SHP77 treated with DMSO at 0.1 percent for 48 hours (cell line): ENCODE measurements at regions not wholly inside any gene's neighbourhood (a gene's known extent, or its start where the extent isn't known, plus 50 kb on each side); places are given as distances from the start of the nearest gene placed in this dataset.
A peak's percentile ranks its signal among the peaks of the same experiment; 100 is the strongest.
"Not testable (repeated sequence)": the region's sequence is repeated elsewhere in the genome, so short reads cannot be mapped to it uniquely, and the experiment has no call there.

Source experiments
- DNase-seq: peaks from one replicate; lab custom pipeline; 2025; lab: John Stamatoyannopoulos, UW

DNA sequence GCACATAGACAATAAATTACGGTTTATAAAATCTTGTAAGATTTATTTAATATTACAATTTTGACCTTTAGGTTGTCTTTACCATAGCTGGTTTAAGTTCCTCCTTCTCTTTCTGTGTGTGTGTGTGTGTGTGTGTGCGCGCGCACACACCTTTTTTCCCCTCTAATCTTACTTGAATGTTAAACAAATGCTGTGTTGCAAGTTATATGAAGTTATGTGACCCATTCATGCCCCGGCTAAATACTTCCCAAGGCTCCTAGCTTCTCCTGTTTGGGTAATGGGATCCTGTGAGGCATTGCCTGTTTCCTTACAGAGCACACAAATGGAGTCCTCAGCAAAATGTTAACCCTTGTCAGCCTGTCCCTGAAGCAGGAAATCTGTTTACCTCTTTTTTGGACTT, 125.6 kb upstream of the ZNF608 start:
- DNase-seq = no peak

DNA sequence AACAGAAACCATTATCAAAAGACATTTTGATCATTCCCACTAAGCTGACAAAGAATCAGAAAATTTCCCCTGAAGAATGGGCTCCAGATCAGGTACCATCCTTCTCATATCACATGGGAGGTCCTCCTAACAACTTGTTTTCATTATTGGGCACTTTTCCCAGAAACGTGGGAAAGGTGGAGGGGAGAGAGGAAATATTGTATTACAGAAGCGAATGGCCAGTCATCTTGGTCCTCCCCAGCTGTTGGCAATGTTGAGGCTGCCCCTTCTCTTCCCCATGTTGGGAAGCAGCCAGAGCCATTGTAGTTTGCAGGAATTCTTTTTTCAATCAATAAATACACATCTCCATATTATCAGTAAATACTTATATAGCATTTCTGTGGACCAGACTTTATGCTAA, 126.2 kb upstream of the ZNF608 start:
- DNase-seq = no peak

DNA sequence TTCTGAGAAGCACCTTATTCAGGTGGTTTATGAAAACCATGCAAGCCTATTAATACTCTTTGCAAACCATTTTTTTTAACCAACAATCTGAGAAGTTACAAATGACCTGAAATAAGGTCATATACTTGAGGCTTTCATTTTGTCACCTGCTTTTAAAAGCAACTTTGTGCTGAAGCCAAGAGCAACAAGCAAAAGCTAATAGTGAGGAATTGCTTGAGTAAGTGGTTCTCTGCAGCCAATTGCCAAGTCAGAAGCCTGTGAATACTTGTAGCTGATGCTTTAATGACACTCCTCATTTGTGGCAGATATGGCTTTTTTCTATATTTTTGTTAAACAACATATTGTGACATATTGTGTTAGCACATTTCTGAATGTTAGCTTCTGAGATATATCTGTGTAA, 126.7 kb upstream of the ZNF608 start:
- DNase-seq = no peak

DNA sequence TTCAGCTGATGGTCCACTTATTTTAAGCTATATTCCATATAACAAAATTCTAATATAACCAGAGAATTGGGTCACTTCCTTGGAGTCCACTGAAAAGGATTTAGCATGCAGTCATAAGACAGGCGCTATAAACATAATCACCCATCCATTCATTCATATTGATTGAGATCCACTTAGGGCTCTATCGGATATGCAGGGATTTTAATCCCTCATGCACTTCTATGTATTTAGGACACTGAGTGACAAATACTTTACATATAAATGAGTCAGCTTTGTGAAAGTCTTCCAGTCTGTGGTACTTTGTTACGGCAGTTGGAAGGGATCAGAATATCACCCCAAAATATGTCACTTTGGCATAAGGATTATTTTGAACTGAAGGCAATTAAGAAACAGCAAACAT, 127.3 kb upstream of the ZNF608 start:
- DNase-seq = no peak

DNA sequence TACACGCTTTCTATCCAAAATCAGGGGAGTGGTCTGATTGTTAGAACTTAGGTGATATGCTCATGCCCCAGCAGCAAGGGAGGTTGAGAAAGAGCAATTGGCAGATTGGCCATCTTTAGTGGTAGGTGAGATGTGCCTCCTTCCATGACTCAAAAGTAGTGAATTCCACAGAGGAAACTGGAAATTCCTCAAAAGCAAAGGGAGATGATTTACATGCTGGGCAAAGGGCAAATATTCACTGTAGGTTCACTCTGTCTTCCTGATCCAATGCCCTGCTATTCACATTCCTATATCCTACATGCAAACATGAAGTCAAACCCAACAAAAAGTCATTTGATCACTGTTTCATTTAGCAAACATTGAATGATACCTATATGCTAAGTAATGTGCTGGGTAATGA, 130.1 kb upstream of the ZNF608 start:
- no peak for DNase-seq

DNA sequence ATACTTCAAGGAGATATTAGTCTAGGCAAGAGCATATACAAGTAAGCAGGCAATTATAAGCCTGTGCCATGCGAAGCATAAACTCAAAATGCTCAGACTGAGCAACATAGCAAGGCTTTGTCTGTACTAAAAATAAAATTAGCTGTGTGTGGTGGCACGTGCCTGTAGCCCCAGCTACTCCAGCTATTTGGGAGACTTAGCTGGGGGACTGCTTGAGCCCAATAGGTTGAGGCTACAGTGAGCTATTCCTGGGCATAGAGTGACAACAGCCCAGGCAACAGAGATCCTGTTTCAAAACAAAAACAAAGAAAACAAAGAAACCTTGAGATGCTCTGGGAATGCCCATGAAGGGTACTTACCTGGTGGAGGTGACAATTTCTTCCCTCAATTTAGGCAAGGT, 130.5 kb upstream of the ZNF608 start:
- no peak for DNase-seq

DNA sequence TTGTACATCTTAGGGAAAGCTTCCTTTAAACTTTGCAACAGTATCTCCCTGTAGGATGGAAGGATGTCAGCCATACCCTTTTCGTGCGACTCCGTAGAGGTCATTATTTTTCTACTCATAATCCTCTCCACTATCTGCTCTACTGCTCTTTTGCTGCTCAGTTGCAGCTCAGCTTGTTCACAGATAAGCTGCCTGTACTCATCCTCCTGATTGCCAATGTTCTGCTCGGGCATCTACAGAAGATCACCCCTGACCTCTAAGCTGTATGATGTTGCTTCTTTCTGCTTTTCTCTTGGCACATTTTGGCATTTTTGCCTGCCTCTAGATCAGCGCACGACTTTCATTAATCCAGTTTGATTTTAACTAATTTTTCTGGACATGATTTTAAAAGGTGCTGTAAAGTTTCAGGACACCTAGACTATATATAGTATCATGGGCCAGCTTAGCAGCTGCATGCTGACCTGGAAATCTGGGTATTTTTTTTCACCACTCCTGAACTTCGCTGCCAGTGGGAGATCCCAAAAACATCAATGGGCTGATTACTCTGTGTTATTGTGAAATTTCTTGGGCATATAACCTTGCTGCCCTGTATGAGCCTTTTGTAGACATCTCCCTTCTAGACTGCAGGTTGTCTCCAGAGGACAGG, 131.2 kb upstream of the ZNF608 start:
- DNase-seq = no peak

DNA sequence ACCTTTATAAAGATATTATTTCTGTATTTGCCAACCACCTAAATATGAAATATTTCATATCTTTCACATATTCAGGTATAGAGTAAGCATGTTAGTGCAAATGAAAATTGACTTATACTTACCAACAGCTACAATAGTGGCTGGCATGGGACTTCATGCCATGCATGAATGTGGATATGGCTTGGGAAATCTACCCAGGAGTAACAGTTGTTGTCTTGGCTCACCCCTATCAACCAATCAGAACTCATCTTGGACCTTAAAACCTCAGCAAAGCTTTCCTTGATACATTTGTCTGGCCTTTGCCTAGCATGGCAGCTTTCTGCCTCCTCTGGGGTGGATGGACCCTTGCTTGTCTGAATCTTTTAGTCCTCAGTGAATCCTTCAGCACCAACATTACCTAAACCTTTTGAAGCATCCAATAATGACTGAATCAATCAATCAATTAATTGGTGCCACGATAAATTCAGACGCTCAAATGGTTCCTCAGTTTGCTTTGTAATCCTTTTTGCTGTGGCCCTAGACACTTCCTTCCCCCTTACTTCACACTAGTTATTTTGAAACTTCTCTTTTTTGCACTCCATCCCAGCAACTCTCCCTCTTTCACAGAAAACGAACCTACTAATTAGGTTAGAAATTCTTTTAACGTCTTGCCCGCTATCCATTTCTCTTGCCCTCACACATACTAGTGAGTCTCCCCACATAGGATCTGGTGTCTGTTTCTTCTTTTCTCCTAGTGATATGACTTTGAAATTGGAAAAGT, 132.3 kb upstream of the ZNF608 start:
- DNase-seq = no peak

DNA sequence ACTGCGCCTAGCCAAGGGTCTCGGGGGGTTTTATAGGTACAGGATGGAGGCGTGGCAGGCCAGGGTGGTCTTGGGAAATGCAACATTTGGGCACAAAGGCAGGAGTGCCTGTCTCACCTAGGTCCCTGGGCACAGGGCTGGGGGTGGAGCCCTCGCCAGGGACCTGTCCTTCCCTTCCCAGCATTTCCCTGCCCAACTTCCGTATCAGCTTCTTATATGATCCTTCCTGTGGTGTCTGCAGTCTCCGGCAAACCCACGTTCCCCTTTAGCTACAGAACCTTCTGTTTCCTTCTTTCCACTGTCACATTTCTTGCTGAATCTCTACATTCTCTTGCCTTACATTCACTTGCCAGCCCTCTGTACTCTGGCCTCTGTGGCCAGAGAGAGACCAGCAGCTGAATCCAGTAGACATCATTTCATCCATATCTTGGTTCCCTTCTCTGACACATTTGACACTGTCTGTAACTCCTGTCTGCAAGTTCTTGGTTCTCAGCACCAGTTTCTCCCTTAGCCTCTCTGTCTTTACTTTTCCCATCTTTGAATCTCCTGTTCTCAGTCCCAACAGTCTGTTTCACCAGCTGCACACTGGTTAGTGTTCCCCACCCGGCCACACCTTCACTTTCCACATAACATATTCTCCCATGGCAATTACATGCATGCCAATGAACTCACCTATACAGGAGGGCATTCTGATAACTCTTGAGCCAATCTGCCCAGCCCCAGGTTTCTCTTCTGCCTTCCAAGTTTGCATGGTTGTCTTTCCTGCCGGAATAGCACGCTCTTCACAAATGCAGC, 134.7 kb upstream of the ZNF608 start:
- DNase-seq = no peak

DNA sequence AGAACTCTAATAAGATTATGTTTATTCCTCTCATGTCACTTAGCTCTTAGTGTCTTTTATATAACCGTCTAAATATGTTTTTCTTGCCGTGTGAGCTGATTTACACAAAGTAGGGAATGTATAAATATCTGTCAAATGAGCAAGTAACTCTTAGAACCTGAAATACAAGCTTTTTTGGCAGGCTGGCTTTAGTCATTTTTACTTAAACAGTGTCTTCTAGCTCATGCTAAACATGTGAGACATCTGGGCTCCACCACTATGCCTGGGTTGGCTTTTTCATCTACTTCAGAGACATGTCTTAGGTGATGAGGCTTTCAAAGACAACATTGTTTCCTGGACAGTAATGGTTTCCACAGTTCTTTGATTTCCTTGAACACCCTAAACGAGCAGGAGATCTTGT, 137.2 kb upstream of the ZNF608 start:
- no peak for DNase-seq

DNA sequence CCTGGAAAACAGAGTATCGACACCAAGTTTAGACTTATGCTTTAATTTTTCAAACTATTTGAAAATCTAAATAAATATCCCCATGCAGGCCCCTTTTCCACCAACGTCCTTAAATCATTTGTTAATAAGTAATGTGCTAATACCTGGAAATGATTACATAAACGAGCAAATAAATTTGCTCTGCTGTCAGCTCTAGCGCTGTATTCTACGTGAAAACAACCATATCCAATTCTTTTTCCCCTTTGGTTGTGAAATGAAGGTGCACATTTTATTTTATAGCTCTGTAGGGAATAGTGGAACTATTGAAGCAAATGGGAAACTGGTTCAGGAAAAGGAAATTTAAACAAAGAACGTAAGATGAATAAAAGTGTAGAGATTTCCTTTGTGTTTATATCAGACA, 137.7 kb upstream of the ZNF608 start:
- no peak for DNase-seq

DNA sequence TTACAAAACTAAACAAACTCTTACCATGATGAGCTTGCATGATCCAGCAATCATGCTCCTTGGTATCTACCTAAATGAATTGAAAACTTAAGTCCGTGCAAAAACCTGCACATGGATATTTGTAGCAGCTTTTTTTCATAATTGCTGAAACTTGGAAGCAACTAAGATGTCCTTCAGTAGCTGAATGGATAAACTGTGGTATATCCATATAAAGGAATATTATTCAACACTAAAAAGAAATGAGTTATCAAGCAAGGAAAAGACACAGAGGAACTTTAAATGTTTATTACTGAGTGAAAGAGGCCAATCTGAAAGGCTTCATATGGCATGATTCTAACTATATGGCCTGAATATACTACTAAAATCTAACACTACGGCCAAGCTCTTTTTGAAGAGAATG, 139.1 kb upstream of the ZNF608 start:
- no peak for DNase-seq

DNA sequence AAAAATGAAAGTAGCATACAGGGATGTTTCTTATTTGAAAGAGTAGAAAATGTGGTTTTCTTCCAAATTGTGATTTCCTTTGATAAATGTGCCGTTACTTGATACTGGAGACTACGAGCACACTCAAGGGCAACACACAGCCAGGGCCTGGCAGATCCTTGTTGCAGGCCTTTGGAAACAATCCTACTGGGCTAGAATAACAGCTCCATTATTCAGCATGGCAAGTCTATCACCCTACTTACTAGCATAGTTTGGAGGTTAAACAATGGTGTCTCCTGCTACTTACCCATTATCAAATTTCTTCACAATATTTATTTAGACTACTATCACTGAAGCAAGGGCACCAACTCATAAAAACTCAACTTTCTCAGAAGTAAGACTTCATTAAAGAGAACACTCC, 140.8 kb upstream of the ZNF608 start:
- DNase-seq = no peak

DNA sequence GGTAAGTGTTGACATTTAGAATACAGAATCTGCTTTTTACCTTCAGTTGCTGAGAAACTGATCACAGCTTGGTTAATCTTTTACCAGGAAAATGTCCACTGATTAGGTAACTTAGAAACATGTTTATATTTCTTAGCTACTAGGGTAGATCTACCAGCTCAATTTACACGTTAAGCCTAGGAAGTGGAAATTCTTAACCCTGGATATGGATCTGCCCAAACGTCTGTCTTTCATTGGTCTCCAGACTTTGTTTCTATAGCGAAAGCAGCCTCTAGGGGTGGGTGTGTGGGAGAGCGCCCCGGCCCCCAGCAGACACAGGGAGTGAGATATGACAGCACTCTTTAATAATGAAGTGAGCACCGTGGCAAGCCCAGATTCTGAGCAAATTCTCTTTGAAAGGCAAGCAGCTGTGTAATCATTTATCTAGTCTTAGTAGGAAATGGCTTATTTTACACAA, 141.6 kb upstream of the ZNF608 start:
- DNase-seq = peak; percentile 12

DNA sequence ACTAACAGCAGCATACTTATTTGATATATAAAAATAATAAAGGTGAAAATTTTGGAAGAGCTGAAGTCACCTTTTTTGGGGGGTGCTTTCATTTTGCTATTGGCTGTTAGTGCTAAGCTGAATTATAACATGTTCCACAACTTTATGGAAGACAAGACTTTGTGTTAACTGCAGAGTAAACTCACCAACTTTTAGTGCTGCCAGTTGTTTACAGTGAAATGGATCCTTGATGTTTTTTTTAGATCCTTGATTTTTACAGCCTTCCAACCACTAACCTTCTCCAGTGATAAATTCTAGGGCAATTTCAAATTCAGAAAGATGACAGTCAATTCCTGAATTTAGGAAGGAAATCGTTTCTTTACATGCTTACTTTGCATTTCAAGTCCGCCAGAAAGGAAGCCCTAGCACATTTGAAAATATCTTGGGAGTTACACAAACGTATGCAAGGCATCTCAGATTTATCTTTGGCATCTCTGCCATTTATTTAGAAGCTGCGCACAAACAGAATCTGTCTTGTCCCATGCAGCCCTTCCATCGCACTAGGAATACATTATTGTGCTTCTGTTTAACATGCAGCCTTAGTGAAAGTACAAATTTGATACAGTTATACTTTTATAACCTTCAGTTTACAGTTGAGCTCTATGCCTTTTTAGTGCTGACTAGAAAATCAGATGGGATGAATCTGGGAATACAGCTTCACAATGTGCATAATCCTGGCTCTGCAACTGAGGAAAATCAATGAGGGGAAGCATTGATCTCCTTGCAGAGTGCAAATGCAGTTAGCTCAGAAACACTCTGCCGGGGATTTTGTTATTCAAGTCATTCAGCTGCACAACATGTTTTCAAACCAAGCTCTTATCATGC, 142.4 kb upstream of the ZNF608 start:
- no peak for DNase-seq

DNA sequence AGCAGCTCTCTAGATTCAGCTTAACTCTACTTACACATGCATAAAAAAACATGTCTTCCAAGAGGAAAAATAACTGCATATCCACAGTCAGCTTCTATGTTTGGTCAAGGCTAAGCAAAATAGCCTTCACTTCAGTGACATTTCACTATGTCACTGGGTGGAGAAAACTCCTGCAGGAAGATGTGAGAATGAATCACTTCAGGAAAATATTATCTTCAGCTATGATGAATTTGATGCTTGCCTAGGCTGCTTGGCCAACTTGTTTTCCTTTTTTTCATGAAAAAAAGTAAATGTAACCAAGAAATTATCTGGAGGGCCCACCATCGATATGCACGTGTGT, 143.0 kb upstream of the ZNF608 start:
- no peak for DNase-seq

DNA sequence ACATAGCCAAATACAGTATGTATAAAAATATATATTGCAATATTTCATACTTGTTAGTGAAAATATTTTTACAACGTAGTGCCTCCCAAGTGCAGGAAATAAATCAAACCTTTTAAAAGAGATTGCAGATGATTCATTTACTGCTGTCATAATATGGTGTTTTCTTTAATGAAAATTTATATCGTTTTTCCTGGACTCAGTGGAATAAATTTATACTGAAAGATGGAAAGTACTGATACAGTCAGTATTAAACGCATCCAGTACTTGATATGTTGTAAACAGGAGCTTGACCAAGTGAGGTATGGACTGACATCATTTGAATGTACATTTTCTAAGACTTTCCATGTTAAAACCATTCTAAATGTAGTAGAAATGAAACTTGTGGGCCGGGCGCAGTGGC, 143.4 kb upstream of the ZNF608 start:
- DNase-seq = no peak

DNA sequence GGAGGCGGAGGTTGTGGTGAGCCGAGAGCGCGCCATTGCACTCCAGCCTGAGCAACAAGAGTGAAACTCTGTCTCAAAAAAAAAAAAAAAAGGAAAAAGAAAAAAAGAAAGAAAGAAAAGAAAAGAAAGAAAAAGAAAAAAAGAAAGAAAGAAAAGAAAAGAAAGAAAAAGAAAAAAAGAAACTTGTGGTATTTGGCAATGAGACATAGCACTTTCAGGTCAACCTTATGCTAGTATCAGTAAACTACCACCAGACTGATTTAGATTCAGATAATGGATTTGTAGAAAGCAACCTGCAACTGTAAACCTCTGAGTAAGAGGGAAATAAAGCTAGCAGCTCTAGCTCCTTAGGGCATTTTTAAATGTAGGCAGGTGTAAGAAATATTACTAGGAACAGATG, 144.0 kb upstream of the ZNF608 start:
- not testable (repeated sequence) for DNase-seq

DNA sequence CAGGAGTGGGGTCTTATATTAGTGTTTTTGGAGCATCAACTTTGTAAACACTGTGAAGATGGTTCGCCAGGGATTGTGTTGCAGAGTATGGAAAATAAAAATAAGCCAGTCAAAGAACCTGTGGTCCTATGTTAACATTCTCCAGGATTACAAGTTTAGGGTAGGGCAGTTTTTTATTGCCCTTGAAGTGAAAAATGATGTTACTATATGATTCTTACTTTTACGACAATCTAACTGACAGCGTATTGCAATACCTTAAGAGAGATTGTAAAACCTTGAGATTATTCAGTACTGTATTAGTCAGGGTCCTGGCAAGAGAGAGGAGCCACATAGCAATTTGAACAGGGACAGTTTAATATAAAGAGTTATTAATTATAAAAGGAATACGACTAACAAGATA, 144.7 kb upstream of the ZNF608 start:
- no peak for DNase-seq

DNA sequence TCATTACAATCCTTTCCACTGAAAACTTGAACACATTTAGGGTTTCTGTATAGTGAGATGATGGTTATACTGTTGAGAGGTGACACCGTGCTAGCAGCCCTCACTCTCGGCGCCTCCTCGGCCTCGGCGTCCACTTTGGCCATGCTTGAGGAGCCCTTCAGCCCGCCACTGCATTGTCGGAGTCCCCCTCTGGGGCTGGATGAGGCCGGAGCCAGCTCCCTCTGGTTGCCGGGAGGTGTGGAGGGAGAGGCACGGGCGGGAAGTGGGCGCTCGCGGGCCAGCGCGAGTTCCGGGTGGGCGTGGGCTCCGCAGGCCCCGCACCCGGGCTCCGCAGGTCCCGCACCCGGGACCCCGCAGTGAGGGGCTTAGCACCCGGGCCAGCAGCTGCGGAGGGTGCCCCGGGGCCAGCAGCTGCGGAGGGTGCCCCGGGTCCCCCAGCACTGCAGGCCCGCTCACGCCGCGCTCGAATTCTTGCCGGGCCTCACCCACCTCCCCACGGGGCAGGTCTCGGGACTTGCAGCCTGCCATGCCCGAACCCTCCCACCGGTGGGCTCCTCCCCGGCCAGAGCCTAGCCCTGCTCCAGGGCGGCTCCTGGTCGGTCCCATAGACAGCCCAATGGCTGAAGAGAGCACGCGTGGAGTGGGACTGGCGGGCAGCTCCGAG, 145.9 kb upstream of the ZNF608 start:
- DNase-seq = no peak

DNA sequence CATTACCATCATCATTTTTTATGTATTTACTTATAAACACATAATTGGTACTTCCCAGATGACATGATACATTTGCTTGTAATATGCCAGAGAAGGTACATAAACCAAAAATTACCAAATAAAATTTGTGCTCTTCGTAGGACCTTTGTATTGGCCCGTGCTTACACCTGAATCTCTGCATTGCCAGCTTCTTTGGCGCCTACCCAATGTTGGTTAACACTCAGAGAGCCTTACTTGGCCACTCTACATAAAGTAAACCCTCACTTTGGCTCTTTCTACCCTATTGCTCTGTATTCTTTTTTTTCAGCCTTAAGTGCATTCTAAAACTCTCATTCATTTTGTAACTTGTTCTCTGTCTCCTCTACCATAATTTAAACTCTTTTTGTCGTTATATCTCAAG, 148.1 kb upstream of the ZNF608 start:
- DNase-seq = no peak

DNA sequence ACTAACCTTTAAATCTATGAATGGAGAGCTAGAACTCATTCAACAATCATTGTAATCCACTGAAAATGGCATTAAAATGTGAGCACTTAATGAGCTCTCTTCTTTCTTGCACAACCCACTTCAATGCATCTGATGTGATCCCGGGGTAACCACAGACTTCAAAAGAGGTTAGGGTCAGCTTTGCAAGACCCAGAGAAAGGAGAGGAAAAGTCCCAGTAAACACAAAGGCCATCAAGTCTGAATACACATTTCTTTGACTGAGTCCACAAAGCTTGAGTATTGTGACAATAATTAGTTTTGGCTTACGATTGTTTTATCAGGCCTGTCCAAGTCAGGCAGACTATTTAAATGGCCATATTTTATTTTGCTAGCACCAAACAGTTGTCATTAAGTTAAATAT, 148.8 kb upstream of the ZNF608 start:
- DNase-seq = no peak
